IMR-90 (cell line): ENCODE measurements at regions not wholly inside any gene's neighbourhood (a gene's known extent, or its start where the extent isn't known, plus 50 kb on each side); places are given as distances from the start of the nearest gene placed in this dataset.

ENCODE experiments used
- ATAC-seq: fragments of 200-7000 bp; cut with Tn5 transposase; 2 replicates; pipeline ENCODE4 v1.9.1; 2020; ENCODE audit warnings: low read depth, mild to moderate bottlenecking, moderate library complexity
- BruUV-seq: library from RNA; stranded (reverse); fragments of 400-500 nt; replicated peaks from 2 replicates; lab custom pipeline; 2021; lab: Mats Ljungman, UMichigan
- CTCF ChIA-PET: fragments of 300-600 bp; formaldehyde crosslinking; extraction: SDS; loops from one replicate; lab custom pipeline; 2021; ENCODE audit warnings: antibody characterized with exemption; lab: Yijun Ruan, JAX
- POLR2A ChIA-PET: fragments of 300-600 bp; sonication (Branson Sonifier 250); formaldehyde crosslinking; loops from one replicate; lab custom pipeline; 2022; ENCODE audit warnings: antibody characterized with exemption; ENCODE audit not compliant: unreplicated experiment; lab: Charles Lee
- DNase-seq: peaks from one replicate; pipeline ENCODE4 v3.0.0; 2013
- H2AFZ ChIP-seq: replicated peaks from 2 replicates; pipeline ENCODE3; 2013; ENCODE audit warnings: low read length, mild to moderate bottlenecking; ENCODE audit not compliant: poor library complexity
- H2AK5ac ChIP-seq: 2 replicates; pipeline ENCODE4 v1.6.1; 2013; ENCODE audit warnings: low read depth, low read length, inconsistent platforms
- H2AK9ac ChIP-seq: replicated peaks from 2 replicates; pipeline ENCODE3; 2013; ENCODE audit warnings: mild to moderate bottlenecking, low read depth, low read length, moderate library complexity; ENCODE audit not compliant: poor library complexity
- H2BK120ac ChIP-seq: 2 replicates; pipeline ENCODE4 v1.6.1; 2013; ENCODE audit warnings: low read depth, low read length, inconsistent platforms
- H2BK15ac ChIP-seq: 3 replicates; pipeline ENCODE4 v1.6.1; 2013; ENCODE audit warnings: low read depth, low read length, inconsistent platforms
- H2BK20ac ChIP-seq: 2 replicates; pipeline ENCODE4 v1.6.1; 2013; ENCODE audit warnings: low read depth, mild to moderate bottlenecking, inconsistent platforms, low read length, moderate library complexity
- H2BK5ac ChIP-seq: 2 replicates; pipeline ENCODE4 v1.6.1; 2013; ENCODE audit warnings: mild to moderate bottlenecking, low read depth, low read length, inconsistent platforms; ENCODE audit not compliant: poor library complexity, severe bottlenecking
- H3K14ac ChIP-seq: replicated peaks from 2 replicates; pipeline ENCODE4 v1.6.1; 2013; ENCODE audit warnings: low read depth, low read length, inconsistent platforms
- H3K18ac ChIP-seq: 2 replicates; pipeline ENCODE4 v1.6.1; 2013; ENCODE audit warnings: low read depth, low read length, control low read depth
- H3K23ac ChIP-seq: 2 replicates; pipeline ENCODE4 v1.6.1; 2013; ENCODE audit warnings: low read depth, low read length, inconsistent platforms
- H3K27ac ChIP-seq: 2 replicates; pipeline ENCODE4 v1.5.1; 2013; ENCODE audit warnings: mild to moderate bottlenecking, control low read depth, low read length; ENCODE audit not compliant: insufficient read depth
- H3K27me3 ChIP-seq: 2 replicates; pipeline ENCODE4 v1.6.1; 2013; ENCODE audit warnings: low read length; ENCODE audit not compliant: control insufficient read depth, insufficient read depth
- H3K36me3 ChIP-seq: 2 replicates; pipeline ENCODE4 v1.6.1; 2013; ENCODE audit warnings: low read length, mixed read lengths; ENCODE audit not compliant: control insufficient read depth, insufficient read depth
- H3K4ac ChIP-seq: 2 replicates; pipeline ENCODE4 v1.6.1; 2013; ENCODE audit warnings: low read depth, low read length, inconsistent platforms
- H3K4me1 ChIP-seq: 2 replicates; pipeline ENCODE4 v1.6.1; 2013; ENCODE audit warnings: low read length, mixed read lengths; ENCODE audit not compliant: control insufficient read depth, insufficient read depth
- H3K4me2 ChIP-seq: 2 replicates; pipeline ENCODE4 v1.6.1; 2013; ENCODE audit warnings: low read depth, mild to moderate bottlenecking, control low read depth, low read length, moderate library complexity
- H3K4me3 ChIP-seq: 2 replicates; pipeline ENCODE4 v1.5.1; 2013; ENCODE audit warnings: low read depth, mild to moderate bottlenecking, control low read depth, low read length, moderate library complexity; ENCODE audit not compliant: insufficient read depth
- H3K56ac ChIP-seq: 2 replicates; pipeline ENCODE4 v1.6.1; 2013; ENCODE audit warnings: low read length, inconsistent platforms; ENCODE audit not compliant: insufficient read depth; ENCODE audit errors: extremely low read depth
- H3K79me1 ChIP-seq, 2 experiments: 2 replicates each; pipeline ENCODE4 v1.6.1; 2013; ENCODE audit warnings: low read length in 2 of 2, inconsistent platforms in 1 of 2, low read depth in 1 of 2
- H3K9ac ChIP-seq: 2 replicates; pipeline ENCODE4 v1.6.1; 2013; ENCODE audit warnings: low read depth, low read length, control low read depth
- H3K9me1 ChIP-seq: 2 replicates; pipeline ENCODE4 v1.6.1; 2013; ENCODE audit warnings: low read length, inconsistent platforms; ENCODE audit not compliant: insufficient read depth
- H3K9me3 ChIP-seq: 2 replicates; pipeline ENCODE4 v1.6.1; 2013; ENCODE audit warnings: low read length; ENCODE audit not compliant: control insufficient read depth, insufficient read depth
- H4K20me1 ChIP-seq: 2 replicates; pipeline ENCODE4 v1.6.1; 2013; ENCODE audit warnings: low read length, inconsistent platforms; ENCODE audit not compliant: insufficient read depth
- H4K5ac ChIP-seq: 2 replicates; pipeline ENCODE4 v1.6.1; 2013; ENCODE audit warnings: mild to moderate bottlenecking, low read depth, low read length, control low read depth
- H4K8ac ChIP-seq, 2 experiments: 2 replicates each; pipeline ENCODE4 v1.6.1; 2013; ENCODE audit warnings: low read depth in 2 of 2, low read length in 2 of 2, control low read depth in 1 of 2, inconsistent platforms in 1 of 2
- H4K91ac ChIP-seq: 2 replicates; pipeline ENCODE4 v1.6.1; 2013; ENCODE audit warnings: low read depth, low read length, inconsistent platforms; ENCODE audit not compliant: insufficient read depth
- BHLHE40 ChIP-seq: fragments of 150-350 bp; IDR thresholded peaks from 2 replicates; pipeline ENCODE4 v1.6.1; 2016; ENCODE audit warnings: mild to moderate bottlenecking, low read depth, low read length
- CTCF ChIP-seq: conservative IDR thresholded peaks from 2 replicates; pipeline ENCODE4 v1.5.1; 2012; ENCODE audit warnings: mild to moderate bottlenecking, low read depth, low read length, improper control_type of control experiment
- FOS ChIP-seq: fragments of 150-350 bp; IDR thresholded peaks from 2 replicates; pipeline ENCODE4 v1.6.1; 2016; ENCODE audit warnings: low read depth, low read length
- MAFK ChIP-seq: IDR thresholded peaks from 2 replicates; pipeline ENCODE4 v1.6.1; 2012; ENCODE audit warnings: low read depth, low read length, improper control_type of control experiment
- MXI1 ChIP-seq: IDR thresholded peaks from 2 replicates; pipeline ENCODE4 v1.6.1; 2012; ENCODE audit warnings: low read depth, mild to moderate bottlenecking, low read length, moderate library complexity, borderline replicate concordance
- RCOR1 ChIP-seq: IDR thresholded peaks from 2 replicates; pipeline ENCODE4 v1.6.1; 2012; ENCODE audit warnings: mild to moderate bottlenecking, low read length, improper control_type of control experiment; ENCODE audit not compliant: insufficient replicate concordance
- RFX5 ChIP-seq: IDR thresholded peaks from 2 replicates; pipeline ENCODE4 v1.8.0; 2012; ENCODE audit warnings: low read depth, mild to moderate bottlenecking, low read length, moderate library complexity
- USF2 ChIP-seq: fragments of 150-350 bp; IDR thresholded peaks from 2 replicates; pipeline ENCODE4 v1.6.1; 2017; ENCODE audit warnings: mild to moderate bottlenecking, antibody characterized with exemption, low read length, low read depth
- whole genome bisulfite sequencing, 2 experiments: methylation state at CpG; one replicate each; pipeline versions ENCODE4 v1.1.5 to v1.1.7; 2013; ENCODE audit warnings: missing lambda C conversion rate in 2 of 2; ENCODE audit not compliant: insufficient read length in 1 of 2; ENCODE audit errors: extremely low coverage in 2 of 2; 5-methylcytosine and 5-hydroxymethylcytosine counted together
- dilution Hi-C: fragments of 300-500 bp; cut with HindIII; formaldehyde crosslinking; loops from one replicate; pipeline ENCODE4 v1.14.3; 2018; ENCODE audit warnings: low sequenced_read_pairs; ENCODE audit not compliant: unreplicated experiment
- in situ Hi-C: fragments of 300-500 bp; cut with MboI; formaldehyde crosslinking; loops from 3 replicates; pipeline ENCODE4 v1.14.3; 2019; ENCODE audit warnings: low sequenced_read_pairs, inconsistent platforms, mixed read lengths
- intact Hi-C: fragments of 100-400 bp; cut with micrococcal nuclease; formaldehyde crosslinking; loops from 2 replicates; pipeline ENCODE4 v1.10.0; 2022

GRCh38 chr11:92399705-92400104 lies 175.1 kb downstream of the FAT3 start:
- H2BK120ac ChIP-seq = no peak overlapping the region
- H2BK15ac ChIP-seq = no peak overlapping the region
- POLR2A ChIA-PET = no interaction called here
- H2AK9ac ChIP-seq = no peak overlapping the region
- no peak overlapping the region for H2BK5ac ChIP-seq
- H4K5ac ChIP-seq = no peak overlapping the region
- H3K18ac ChIP-seq = no peak overlapping the region
- no peak overlapping the region for H3K9ac ChIP-seq
- CTCF ChIA-PET = no interaction called here
- intact Hi-C loops = no loop called here
- in situ Hi-C loops = no loop called here
- H3K27me3 ChIP-seq = no peaks in the 10 kb centered on the region
- no peak for ATAC-seq
- dilution Hi-C loops = no loop called here
- 0 out of 2 replicates have a peak, but pooled peaks have one; percentile 4 for TF ChIP-seq CTCF
- no peak for TF ChIP-seq MXI1
- TF ChIP-seq RCOR1 = no peak
- TF ChIP-seq RFX5 = no peak
- no peak for TF ChIP-seq MAFK
- TF ChIP-seq FOS = no peak
- no peak for TF ChIP-seq BHLHE40
- TF ChIP-seq USF2 = no peak
- no peak overlapping the region for H4K91ac ChIP-seq
- H3K9me3 ChIP-seq = no peaks in the 10 kb centered on the region
- H3K4me2 ChIP-seq = no peak overlapping the region
- H3K79me1 ChIP-seq = no peaks in the 10 kb centered on the region
- H3K4me3 ChIP-seq = no peak overlapping the region
- no peaks in the 10 kb centered on the region for H3K9me1 ChIP-seq
- H4K20me1 ChIP-seq = no peaks in the 10 kb centered on the region
- no peak overlapping the region for H3K27ac ChIP-seq
- H3K36me3 ChIP-seq = no peaks in the 10 kb centered on the region
- no peak overlapping the region for H3K4ac ChIP-seq
- no TSS peak for BruUV-seq
- no peak overlapping the region for H3K23ac ChIP-seq
- no peak for DNase-seq
- no peak overlapping the region for H2AFZ ChIP-seq
- no peak overlapping the region for H3K14ac ChIP-seq
- H3K56ac ChIP-seq = no peak overlapping the region
- H4K8ac ChIP-seq = no peak overlapping the region
- WGBS, 2 experiments = no CpG with 5 or more reads among the region's 3 CpGs
- H3K4me1 ChIP-seq = no peaks in the 10 kb centered on the region
- H2AK5ac ChIP-seq = no peak overlapping the region
- H2BK20ac ChIP-seq = no peak overlapping the region
